OCI-LY1 (cell line): ENCODE measurements at regions not wholly inside any gene's neighbourhood (a gene's known extent, or its start where the extent isn't known, plus 50 kb on each side); places are given as distances from the start of the nearest gene placed in this dataset.

Experiments
- CTCF ChIP-seq: fragments of 200-600 bp; sonication (generic), shearing (Covaris generic); IDR thresholded peaks from 2 replicates; pipeline ENCODE4 v1.5.1; 2017; ENCODE audit warnings: mild to moderate bottlenecking, antibody characterized with exemption, low read length, moderate library complexity, mixed read lengths
- EZH2 ChIP-seq: fragments of 200-600 bp; sonication (generic), shearing (Covaris generic); IDR thresholded peaks from 2 replicates; pipeline ENCODE4 v1.8.0; 2017; ENCODE audit warnings: borderline replicate concordance, mixed run types, mild to moderate bottlenecking, antibody characterized with exemption, low read length, moderate library complexity, mixed read lengths

GRCh38 chr10:26938578-26938977, 77.8 kb upstream of the ABI1 start:
- TF ChIP-seq EZH2, result no peak
- no peak for TF ChIP-seq CTCF
